Gastrocnemius medialis (tissue), 4 donors: ENCODE measurements at regions not wholly inside any gene's neighbourhood (a gene's known extent, or its start where the extent isn't known, plus 50 kb on each side); places are given as distances from the start of the nearest gene placed in this dataset.

Experiments
- POLR2A ChIP-seq, 2 donors: fragments of 450-650 bp; IDR thresholded peaks; one replicate each; pipeline ENCODE4 v1.6.1; 2017; ENCODE audit warnings: antibody characterized with exemption in 2 of 2, mild to moderate bottlenecking in 2 of 2, moderate library complexity in 2 of 2
- TF ChIP-seq, protein P1 (sequence below), 5 experiments: fragments of 450-650 bp in 3 of 5; fragments of 200-600 bp in 2 of 5; sonication (generic) in 2 of 5; IDR thresholded peaks in 4 of 5; conservative IDR thresholded peaks in 1 of 5; 1 replicate in 4 of 5; 2 replicates in 1 of 5; pipeline ENCODE4 v1.5.1; 2016 to 2019; ENCODE audit warnings: antibody characterized with exemption in 5 of 5, mild to moderate bottlenecking in 3 of 5, moderate library complexity in 3 of 5

DNA sequence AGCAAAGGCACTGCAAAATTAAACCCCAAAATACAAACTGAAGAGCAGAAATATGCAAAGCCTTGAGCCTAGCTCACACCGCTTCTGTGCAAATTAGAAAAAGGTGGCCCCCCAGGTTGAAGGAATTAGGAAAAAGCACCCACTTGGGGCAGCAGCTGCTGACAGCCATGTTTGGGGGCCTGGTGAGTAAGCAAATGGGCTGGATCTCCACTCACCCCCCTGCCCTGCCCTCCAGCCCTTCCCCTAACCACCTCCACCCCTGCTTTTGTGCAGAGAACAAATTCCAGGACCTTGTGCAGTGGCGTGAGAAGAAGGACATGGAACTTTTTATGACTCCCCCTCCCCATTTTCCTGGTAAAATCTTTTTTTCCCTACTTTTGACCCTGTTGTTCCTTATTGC lies 92.0 kb upstream of the DNAH5 start:
- no peak for TF ChIP-seq POLR2A (IDR thresholded peaks at IDR 0.05)
- TF ChIP-seq, protein P1, sequence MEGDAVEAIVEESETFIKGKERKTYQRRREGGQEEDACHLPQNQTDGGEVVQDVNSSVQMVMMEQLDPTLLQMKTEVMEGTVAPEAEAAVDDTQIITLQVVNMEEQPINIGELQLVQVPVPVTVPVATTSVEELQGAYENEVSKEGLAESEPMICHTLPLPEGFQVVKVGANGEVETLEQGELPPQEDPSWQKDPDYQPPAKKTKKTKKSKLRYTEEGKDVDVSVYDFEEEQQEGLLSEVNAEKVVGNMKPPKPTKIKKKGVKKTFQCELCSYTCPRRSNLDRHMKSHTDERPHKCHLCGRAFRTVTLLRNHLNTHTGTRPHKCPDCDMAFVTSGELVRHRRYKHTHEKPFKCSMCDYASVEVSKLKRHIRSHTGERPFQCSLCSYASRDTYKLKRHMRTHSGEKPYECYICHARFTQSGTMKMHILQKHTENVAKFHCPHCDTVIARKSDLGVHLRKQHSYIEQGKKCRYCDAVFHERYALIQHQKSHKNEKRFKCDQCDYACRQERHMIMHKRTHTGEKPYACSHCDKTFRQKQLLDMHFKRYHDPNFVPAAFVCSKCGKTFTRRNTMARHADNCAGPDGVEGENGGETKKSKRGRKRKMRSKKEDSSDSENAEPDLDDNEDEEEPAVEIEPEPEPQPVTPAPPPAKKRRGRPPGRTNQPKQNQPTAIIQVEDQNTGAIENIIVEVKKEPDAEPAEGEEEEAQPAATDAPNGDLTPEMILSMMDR (IDR thresholded peaks at IDR 0.05 in 4 of 5, conservative IDR thresholded peaks at IDR 0.05 in 1 of 5), result no peak
